ENCODE measurements at regions not wholly inside any gene's neighbourhood (a gene's known extent, or its start where the extent isn't known, plus 50 kb on each side); places are given as distances from the start of the nearest gene placed in this dataset.

GRCh38 chr15:99845009-99845408, 111.8 kb upstream of the LYSMD4 start:
- intact Hi-C loops (cut with micrococcal nuclease) = no loop called here

GRCh38 chr15:99844150-99844549, 110.9 kb upstream of the LYSMD4 start:
- WGBS (ENCODE audit: insufficient coverage) = 50% methylated on average over 2 of the region's 8 CpGs
- no peak overlapping the region for H3K27ac Mint-ChIP-seq
- no peak for DNase-seq
- H3K9ac ChIP-seq (ENCODE audit: insufficient read depth, low read length, poor library complexity, severe bottlenecking) = no peak overlapping the region
- peaks cover 0 to under 1% of the 10 kb centered on the region in 2 donors for H3K36me3 Mint-ChIP-seq
- no peak for TF ChIP-seq CTCF (IDR thresholded peaks at IDR 0.05)
- no peak overlapping the region for H3K4me3 ChIP-seq (replicated peaks in 1 of 3; ENCODE audit: low read depth in 2 of 3, low read length in 3 of 3)
- no peaks in the 10 kb centered on the region for H3K4me1 Mint-ChIP-seq
- H3K9me3 Mint-ChIP-seq = peaks cover 0 to 1% (median 0%) of the 10 kb centered on the region in 7 donors
- intact Hi-C loops (cut with micrococcal nuclease) = no loop called here
- no peaks in the 10 kb centered on the region for H4K20me1 ChIP-seq (ENCODE audit: insufficient read depth, low read length)
- H3K9me3 ChIP-seq (replicated peaks in 1 of 2; ENCODE audit: control insufficient read depth in 1 of 2, insufficient read depth in 1 of 2, low read length in 2 of 2) = no peaks in the 10 kb centered on the region
- H2AFZ ChIP-seq (ENCODE audit: insufficient read depth, low read depth, low read length, poor library complexity, severe bottlenecking) = no peak overlapping the region
- no peak overlapping the region for H3K27ac ChIP-seq (ENCODE audit: low read depth in 1 of 2, low read length in 2 of 2)
- H3K27me3 Mint-ChIP-seq (ENCODE audit: low read depth in 3 of 3) = peaks cover 0 to 2% (median 0%) of the 10 kb centered on the region in 3 donors
- H3K36me3 ChIP-seq (replicated peaks in 1 of 2; ENCODE audit: control insufficient read depth in 1 of 2, insufficient read depth in 2 of 2, low read length in 2 of 2) = no peaks in the 10 kb centered on the region
- H3K79me2 ChIP-seq (ENCODE audit: insufficient read depth, low read length) = no peaks in the 10 kb centered on the region
- no peaks in the 10 kb centered on the region for H3K27me3 ChIP-seq (ENCODE audit: control insufficient read depth in 2 of 2, insufficient read depth in 2 of 2, low read length in 2 of 2)
- no peak overlapping the region for H3K4me3 Mint-ChIP-seq
- H3K4me2 ChIP-seq (replicated peaks; ENCODE audit: extremely low read depth, low read length, poor library complexity, severe bottlenecking) = no peak overlapping the region
- H3K4me1 ChIP-seq (ENCODE audit: control insufficient read depth in 1 of 2, insufficient read depth in 2 of 2, low read length in 2 of 2) = no peaks in the 10 kb centered on the region

More at GRCh38 chr15:99845009-99845408, 111.8 kb upstream of the LYSMD4 start:
- Mint-ChIP-seq H3K9me3 (peaks cover 0 to 1% (median 0%) of the 10 kb centered on the region in 7 donors), H3K36me3 (no peaks in the 10 kb centered on the region), H3K4me3 (no peak overlapping the region), H3K27me3 (ENCODE audit: low read depth in 3 of 3) (peaks cover 0 to 3% (median 2%) of the 10 kb centered on the region in 3 donors), H3K4me1 (no peaks in the 10 kb centered on the region), H3K27ac (no peak overlapping the region)
- Histone ChIP-seq H3K4me1 (ENCODE audit: control insufficient read depth in 1 of 2, insufficient read depth in 2 of 2, low read length in 2 of 2) (no peaks in the 10 kb centered on the region), H4K20me1 (ENCODE audit: insufficient read depth, low read length) (no peaks in the 10 kb centered on the region), H3K27me3 (ENCODE audit: control insufficient read depth in 2 of 2, insufficient read depth in 2 of 2, low read length in 2 of 2) (no peaks in the 10 kb centered on the region), H3K4me2 (replicated peaks; ENCODE audit: extremely low read depth, low read length, poor library complexity, severe bottlenecking) (no peak overlapping the region), H3K9me3 (replicated peaks in 1 of 2; ENCODE audit: control insufficient read depth in 1 of 2, insufficient read depth in 1 of 2, low read length in 2 of 2) (no peaks in the 10 kb centered on the region), H3K27ac (ENCODE audit: low read depth in 1 of 2, low read length in 2 of 2) (no peak overlapping the region), H3K79me2 (ENCODE audit: insufficient read depth, low read length) (no peaks in the 10 kb centered on the region), H3K36me3 (replicated peaks in 1 of 2; ENCODE audit: control insufficient read depth in 1 of 2, insufficient read depth in 2 of 2, low read length in 2 of 2) (no peaks in the 10 kb centered on the region), H3K9ac (ENCODE audit: insufficient read depth, low read length, poor library complexity, severe bottlenecking) (no peak overlapping the region), H3K4me3 (replicated peaks in 1 of 3; ENCODE audit: low read depth in 2 of 3, low read length in 3 of 3) (no peak overlapping the region), H2AFZ (ENCODE audit: insufficient read depth, low read depth, low read length, poor library complexity, severe bottlenecking) (no peak overlapping the region)
- WGBS (ENCODE audit: insufficient coverage) = no CpG with 5 or more reads among the region's 3 CpGs
- no peak for TF ChIP-seq CTCF (IDR thresholded peaks at IDR 0.05)
- no peak for DNase-seq

All from CD14-positive monocyte (primary cell).